ENCODE measurements at regions not wholly inside any gene's neighbourhood (a gene's known extent, or its start where the extent isn't known, plus 50 kb on each side); places are given as distances from the start of the nearest gene placed in this dataset.
A peak's percentile ranks its signal among the peaks of the same experiment; 100 is the strongest.

- Mint-ChIP-seq H3K9me3 (ENCODE audit: unreplicated experiment) (no peaks in the 10 kb centered on the region), H3K27me3 (ENCODE audit: insufficient read depth, unreplicated experiment) (no peaks in the 10 kb centered on the region), H3K4me3 (ENCODE audit: unreplicated experiment) (no peak overlapping the region), H3K27ac (ENCODE audit: low read depth, unreplicated experiment) (peak overlapping the region; percentile 31), H3K36me3 (ENCODE audit: insufficient read depth, unreplicated experiment) (peaks cover 5% of the 10 kb centered on the region), H3K4me1 (ENCODE audit: insufficient read depth, unreplicated experiment) (peaks cover 22% of the 10 kb centered on the region)
- no peak for TF ChIP-seq CTCF (IDR thresholded peaks at IDR 0.05; ENCODE audit: unreplicated experiment)
- POLR2A ChIA-PET = no interaction called here
- no TSS peak for BruUV-seq (replicated peaks)
- no peak for DNase-seq (ENCODE audit: unreplicated experiment)
- intact Hi-C loops (cut with micrococcal nuclease) = no loop called here
- CTCF ChIA-PET = interaction anchor here (1.3 kb wide), 1 partner anchor 22 kb away, joined by 3 read pairs; no protein-coding TSS in a partner anchor
Measured at GRCh38 chr14:30193101-30193500, 265.5 kb upstream of the PRKD1 start.

- H3K36me3 Mint-ChIP-seq (ENCODE audit: insufficient read depth, unreplicated experiment) = peaks cover 5% of the 10 kb centered on the region
- ChIA-PET POLR2A (interaction anchor here (0.7 kb wide), 1 partner anchor 13 kb away, joined by 3 read pairs; no protein-coding TSS in a partner anchor), CTCF (no interaction called here)
- no peaks in the 10 kb centered on the region for H3K9me3 Mint-ChIP-seq (ENCODE audit: unreplicated experiment)
- no peak for TF ChIP-seq CTCF (IDR thresholded peaks at IDR 0.05; ENCODE audit: unreplicated experiment)
- peaks cover 22% of the 10 kb centered on the region for H3K4me1 Mint-ChIP-seq (ENCODE audit: insufficient read depth, unreplicated experiment)
- intact Hi-C loops (cut with micrococcal nuclease) = no loop called here
- peak overlapping the region; percentile 88 for H3K27ac Mint-ChIP-seq (ENCODE audit: low read depth, unreplicated experiment)
- no peak overlapping the region for H3K4me3 Mint-ChIP-seq (ENCODE audit: unreplicated experiment)
- DNase-seq (ENCODE audit: unreplicated experiment) = peak; percentile 70
- BruUV-seq (replicated peaks) = no TSS peak
- H3K27me3 Mint-ChIP-seq (ENCODE audit: insufficient read depth, unreplicated experiment) = no peaks in the 10 kb centered on the region
Measured at GRCh38 chr14:30193845-30194501, 266.3 kb upstream of the PRKD1 start.

- intact Hi-C loops (cut with micrococcal nuclease) = no loop called here
- TF ChIP-seq CTCF (IDR thresholded peaks at IDR 0.05; ENCODE audit: unreplicated experiment) = no peak
- peak overlapping the region; percentile 88 for H3K27ac Mint-ChIP-seq (ENCODE audit: low read depth, unreplicated experiment)
- CTCF ChIA-PET = no interaction called here
- H3K9me3 Mint-ChIP-seq (ENCODE audit: unreplicated experiment) = no peaks in the 10 kb centered on the region
- POLR2A ChIA-PET = no interaction called here
- peaks cover 22% of the 10 kb centered on the region for H3K4me1 Mint-ChIP-seq (ENCODE audit: insufficient read depth, unreplicated experiment)
- H3K27me3 Mint-ChIP-seq (ENCODE audit: insufficient read depth, unreplicated experiment) = no peaks in the 10 kb centered on the region
- no peak overlapping the region for H3K4me3 Mint-ChIP-seq (ENCODE audit: unreplicated experiment)
- H3K36me3 Mint-ChIP-seq (ENCODE audit: insufficient read depth, unreplicated experiment) = peaks cover under 1% of the 10 kb centered on the region
- peak; percentile 46 for DNase-seq (ENCODE audit: unreplicated experiment)
- BruUV-seq (replicated peaks) = no TSS peak
Measured at GRCh38 chr14:30194741-30195148, 267.1 kb upstream of the PRKD1 start.

GRCh38 chr14:30195941-30196340 lies 268.3 kb upstream of the PRKD1 start:
- CTCF ChIA-PET = no interaction called here

More at GRCh38 chr14:30195941-30196340, 268.3 kb upstream of the PRKD1 start:
- H3K27ac Mint-ChIP-seq (ENCODE audit: low read depth, unreplicated experiment) = no peak overlapping the region
- peaks cover 22% of the 10 kb centered on the region for H3K4me1 Mint-ChIP-seq (ENCODE audit: insufficient read depth, unreplicated experiment)
- DNase-seq (ENCODE audit: unreplicated experiment) = no peak
- H3K27me3 Mint-ChIP-seq (ENCODE audit: insufficient read depth, unreplicated experiment) = no peaks in the 10 kb centered on the region
- no peak overlapping the region for H3K4me3 Mint-ChIP-seq (ENCODE audit: unreplicated experiment)
- no peaks in the 10 kb centered on the region for H3K36me3 Mint-ChIP-seq (ENCODE audit: insufficient read depth, unreplicated experiment)
- intact Hi-C loops (cut with micrococcal nuclease) = no loop called here
- H3K9me3 Mint-ChIP-seq (ENCODE audit: unreplicated experiment) = no peaks in the 10 kb centered on the region
- POLR2A ChIA-PET = no interaction called here
- TF ChIP-seq CTCF (IDR thresholded peaks at IDR 0.05; ENCODE audit: unreplicated experiment) = no peak
- no TSS peak for BruUV-seq (replicated peaks)
